Right ventricle myocardium superior (tissue), 1 donor: ENCODE measurements at regions not wholly inside any gene's neighbourhood (a gene's known extent, or its start where the extent isn't known, plus 50 kb on each side); places are given as distances from the start of the nearest gene placed in this dataset.
"Not testable (repeated sequence)": the region's sequence is repeated elsewhere in the genome, so short reads cannot be mapped to it uniquely, and the experiment has no call there.

Source experiments
- ATAC-seq: fragments of 200-7000 bp; cut with Tn5 transposase; one replicate; pipeline ENCODE4 v1.9.1; 2020; ENCODE audit warnings: mild to moderate bottlenecking; ENCODE audit not compliant: poor library complexity
- DNase-seq: peaks from one replicate; pipeline ENCODE4 v3.0.0-alpha.2; 2020
- intact Hi-C: fragments of 100-400 bp; cut with DNase I; formaldehyde crosslinking; loops from one replicate; pipeline ENCODE4 v1.11.2; 2022
- donor health status: DM: no; HTN: yes; CAD: no; lungs with severe emphysema.

DNA sequence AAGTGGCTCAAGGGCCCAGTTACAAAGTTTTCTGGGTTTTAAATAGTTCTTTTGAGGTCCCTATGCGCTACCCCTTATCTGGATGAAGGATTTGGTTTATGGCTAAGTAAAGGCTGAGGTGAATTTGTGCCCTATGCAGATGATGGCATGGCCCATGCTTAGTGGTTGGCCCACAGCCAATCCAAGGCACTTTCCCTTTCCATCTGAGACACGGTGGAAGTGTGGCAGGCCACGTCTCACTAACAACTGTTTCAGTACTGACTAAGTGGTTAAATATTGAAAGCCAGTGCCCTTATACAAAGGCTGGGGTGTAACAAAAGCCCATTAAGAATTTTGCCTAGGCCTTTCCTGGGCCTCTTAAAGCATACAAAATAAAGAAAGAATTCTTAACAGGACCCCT is 260.3 kb downstream of the ZNF37A start:
- DNase-seq, intact Hi-C loops, ATAC-seq: not testable (repeated sequence)

DNA sequence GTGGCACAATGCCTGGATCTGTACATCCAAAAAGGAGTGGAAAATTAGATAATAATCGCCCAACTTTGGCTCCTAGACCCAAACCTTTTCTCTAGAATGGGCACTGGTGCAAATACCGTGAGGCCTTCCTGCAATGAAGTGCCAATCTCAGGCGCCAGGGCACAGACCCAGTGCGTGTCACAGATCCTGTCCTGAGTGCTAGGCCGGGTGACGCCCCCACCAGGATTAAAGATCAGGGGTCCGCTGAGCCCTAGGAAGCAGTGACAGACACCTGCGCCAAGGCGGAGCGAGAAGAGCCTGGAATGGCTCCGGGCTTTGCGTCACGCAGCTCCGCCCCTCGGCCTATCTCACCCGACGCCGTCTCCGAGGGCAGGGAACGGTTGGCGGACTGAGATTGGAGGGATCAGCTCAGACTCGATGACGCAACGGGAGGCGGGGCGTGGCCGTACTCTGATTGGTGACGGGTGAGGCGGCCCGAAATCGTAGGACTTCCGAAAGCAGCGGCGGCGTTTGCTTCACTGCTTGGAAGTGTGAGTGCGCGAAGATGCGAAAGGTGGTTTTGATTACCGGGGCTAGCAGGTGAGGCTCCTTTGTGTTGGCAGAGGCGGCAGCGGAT is 261.9 kb downstream of the ZNF37A start:
- ATAC-seq (peak; percentile 100), DNase-seq (peak; percentile 88)
- intact Hi-C loops: not testable (repeated sequence)

DNA sequence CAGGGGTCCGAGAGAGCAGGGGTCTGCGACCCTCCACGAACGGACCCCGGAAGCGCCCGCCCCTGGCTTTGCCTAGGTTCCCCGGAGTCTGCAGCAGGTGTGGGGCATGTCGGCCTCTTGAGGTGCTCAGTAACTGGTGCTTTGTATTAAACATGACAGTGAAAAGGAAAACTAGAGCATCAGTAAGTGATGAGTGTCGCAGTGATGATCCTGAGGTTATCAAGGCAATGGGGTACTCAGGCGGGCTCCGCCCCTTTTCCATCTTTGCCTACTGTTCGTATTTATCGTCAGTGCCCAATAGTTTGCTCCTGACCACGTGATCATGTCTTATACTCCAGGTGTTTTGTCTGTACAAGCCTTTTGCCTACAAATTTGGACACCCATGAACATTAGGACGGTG is 262.4 kb downstream of the ZNF37A start:
- intact Hi-C loops, DNase-seq: not testable (repeated sequence)
- ATAC-seq: peak; percentile 69

DNA sequence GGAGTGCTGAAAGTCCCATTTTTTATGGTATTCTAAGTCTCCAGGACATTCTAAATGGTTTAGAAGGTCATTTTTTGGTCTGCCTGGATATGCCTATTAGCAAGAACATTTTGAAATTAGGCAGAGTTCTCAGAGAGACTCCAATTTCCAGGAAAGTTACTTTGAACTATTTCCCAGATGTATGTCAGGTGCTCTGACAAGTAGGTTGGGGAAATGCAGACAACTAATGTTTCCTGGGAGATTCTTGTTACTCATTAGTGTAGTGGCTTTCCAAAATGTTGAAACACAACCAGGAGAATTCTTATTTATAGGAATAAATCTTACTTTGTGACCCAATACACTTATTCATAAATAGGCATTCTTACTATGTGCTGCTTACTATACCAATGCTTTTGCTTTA is 268.4 kb downstream of the ZNF37A start:
- intact Hi-C loops, ATAC-seq, DNase-seq: not testable (repeated sequence)

DNA sequence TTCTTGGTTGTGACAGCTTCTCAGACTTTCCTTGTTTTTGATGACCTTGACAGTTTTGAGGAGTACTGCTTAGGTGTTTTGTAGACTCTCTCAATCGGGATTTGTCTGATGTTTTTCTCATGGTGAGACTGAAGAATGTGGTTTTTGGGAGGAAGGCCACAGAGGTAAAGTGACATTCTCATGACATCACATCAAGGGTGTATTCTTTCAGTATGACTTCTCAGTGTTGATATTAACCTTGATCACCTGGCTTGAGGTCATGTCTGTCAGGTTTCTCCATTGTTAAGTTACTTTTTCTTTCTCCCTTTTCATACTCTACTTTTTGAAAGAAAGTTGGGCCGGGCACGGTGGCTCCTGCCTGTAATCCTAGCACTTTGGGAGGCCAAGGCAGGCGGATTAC is 269.9 kb downstream of the ZNF37A start:
- DNase-seq, intact Hi-C loops, ATAC-seq: not testable (repeated sequence)

DNA sequence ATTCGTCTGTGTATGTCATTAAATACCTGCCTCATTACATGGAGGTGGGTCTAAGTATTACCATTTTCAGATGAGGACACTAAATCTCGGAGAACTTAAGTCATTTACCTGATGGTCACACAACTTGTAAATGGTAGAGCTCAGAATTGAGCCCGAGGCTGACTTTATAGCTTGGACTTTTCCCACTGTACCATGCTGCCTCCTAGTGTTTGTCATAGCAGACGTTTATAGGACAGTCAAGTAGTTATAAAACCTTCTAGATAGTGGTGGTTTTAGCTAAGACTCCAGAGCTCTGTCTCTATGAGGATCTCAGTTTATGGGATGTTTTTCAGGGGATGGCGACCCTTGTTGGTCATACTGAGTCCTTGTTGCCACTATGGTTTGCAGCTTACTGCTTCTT is 271.8 kb downstream of the ZNF37A start:
- peak; percentile 75 for ATAC-seq
- DNase-seq, intact Hi-C loops: not testable (repeated sequence)

DNA sequence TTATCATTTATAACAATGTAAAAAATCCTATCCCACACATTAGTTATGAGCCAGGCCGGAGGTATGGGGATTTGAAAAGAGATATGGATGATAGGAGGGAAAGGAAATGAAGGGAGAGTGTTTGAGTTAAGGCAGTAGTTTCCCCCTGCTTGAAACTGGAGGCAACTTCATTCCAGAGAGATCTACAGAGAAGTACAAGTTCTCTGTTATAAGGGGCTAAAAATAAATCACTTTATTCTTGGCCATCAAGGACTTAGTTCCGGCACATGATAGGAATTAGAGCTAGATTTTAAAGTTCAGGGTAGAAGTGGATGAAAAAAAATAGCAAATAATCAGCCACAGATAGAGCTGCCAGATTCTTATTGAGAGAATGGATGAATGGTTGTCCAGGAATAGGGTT is 289.7 kb downstream of the ZNF37A start:
- ATAC-seq: peak; percentile 81
- DNase-seq, intact Hi-C loops: not testable (repeated sequence)

DNA sequence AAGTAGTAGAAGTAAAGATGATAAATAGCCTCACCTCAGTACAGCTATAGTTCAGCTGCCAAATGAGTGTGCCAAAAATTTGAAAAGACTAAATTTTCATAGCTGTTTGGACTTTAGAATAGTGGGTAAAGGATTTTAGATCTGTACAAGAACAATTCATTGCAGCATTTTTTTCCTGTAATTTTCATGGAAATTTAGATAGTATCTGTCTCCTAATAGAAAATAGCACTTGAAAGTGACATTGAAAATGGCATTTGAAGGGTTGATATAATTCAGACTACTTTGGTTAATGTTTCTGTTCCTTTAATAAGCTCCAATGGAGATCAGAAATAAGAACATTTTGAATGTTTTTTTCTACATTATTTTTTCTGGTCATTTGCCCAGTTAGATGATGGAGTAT is 292.7 kb downstream of the ZNF37A start:
- ATAC-seq, DNase-seq, intact Hi-C loops: not testable (repeated sequence)

DNA sequence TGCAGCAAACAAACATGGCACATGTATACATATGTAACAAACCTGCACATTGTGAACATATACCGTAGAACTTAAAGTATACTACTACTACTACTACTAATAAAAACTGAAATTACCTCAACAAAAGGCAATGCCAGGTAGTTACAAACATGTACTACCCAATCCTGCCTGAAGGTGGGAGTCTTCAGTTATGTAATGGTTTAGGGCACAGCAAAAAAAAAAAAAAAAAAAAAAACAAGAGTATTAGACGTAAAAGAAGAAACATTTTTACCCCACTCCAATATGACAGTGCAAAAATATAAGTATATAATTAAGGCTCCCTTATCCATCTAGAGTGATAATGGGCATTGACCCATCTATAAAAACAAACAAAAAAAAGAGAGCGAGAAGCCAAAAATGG is 296.6 kb downstream of the ZNF37A start:
- intact Hi-C loops: not testable (repeated sequence)

DNA sequence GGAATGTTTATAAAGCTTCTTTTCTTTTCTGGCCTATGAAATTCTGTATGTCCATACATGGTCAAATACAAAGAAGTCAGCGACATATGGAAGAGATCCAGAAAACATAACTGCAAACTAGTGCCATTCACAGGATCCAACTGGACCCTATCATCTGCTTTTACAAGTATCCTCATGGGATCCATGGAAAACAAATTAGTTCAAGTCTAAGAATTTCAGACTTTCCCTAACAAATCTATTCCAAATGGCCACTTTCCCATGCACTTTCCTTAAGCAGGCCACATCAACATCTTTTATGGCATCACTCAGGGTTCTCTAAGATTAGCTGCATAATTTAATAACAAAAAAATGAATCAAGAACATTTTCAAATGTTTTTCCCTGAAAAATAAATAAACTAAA is 301.3 kb downstream of the ZNF37A start:
- intact Hi-C loops, DNase-seq, ATAC-seq: not testable (repeated sequence)

More for the DNA sequence above, 296.6 kb downstream of the ZNF37A start:
- ATAC-seq, DNase-seq: not testable (repeated sequence)

DNA sequence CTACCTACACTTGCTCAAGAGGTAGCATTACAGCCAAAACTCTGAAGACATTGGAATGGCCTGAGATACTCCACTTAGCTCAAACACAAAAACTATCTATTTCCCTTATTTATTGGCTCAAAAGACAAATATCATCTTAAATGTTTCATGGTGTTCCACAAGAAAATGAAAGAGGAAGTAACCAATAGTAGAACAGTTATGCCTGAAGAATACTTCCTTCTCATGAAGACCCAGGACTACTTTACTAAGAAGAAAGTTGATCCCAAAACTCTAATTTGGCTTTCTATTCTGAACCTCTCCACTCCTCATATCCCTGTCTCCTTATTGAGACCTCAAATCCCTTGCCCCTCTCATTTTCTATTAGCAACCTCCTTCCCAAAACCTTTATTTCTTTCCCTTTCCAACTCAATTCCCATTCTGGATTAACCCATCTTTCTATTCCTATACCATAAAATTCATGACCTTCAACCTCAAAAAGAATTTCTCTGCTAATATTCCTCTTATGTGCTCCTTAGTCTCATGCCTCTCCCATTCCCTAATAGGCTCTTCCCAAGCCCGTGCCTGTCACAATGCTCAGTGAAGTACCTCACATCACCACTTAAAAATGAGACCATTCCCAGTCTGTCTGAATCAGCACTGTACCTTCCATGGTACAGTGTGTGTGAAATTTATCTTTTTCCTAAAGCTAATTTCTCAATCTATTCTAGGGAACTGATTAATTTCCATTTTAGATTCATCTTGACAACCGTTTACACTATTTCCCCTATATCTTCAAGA is 302.2 kb downstream of the ZNF37A start:
- ATAC-seq: peak; percentile 58
- intact Hi-C loops: not testable (repeated sequence)

DNA sequence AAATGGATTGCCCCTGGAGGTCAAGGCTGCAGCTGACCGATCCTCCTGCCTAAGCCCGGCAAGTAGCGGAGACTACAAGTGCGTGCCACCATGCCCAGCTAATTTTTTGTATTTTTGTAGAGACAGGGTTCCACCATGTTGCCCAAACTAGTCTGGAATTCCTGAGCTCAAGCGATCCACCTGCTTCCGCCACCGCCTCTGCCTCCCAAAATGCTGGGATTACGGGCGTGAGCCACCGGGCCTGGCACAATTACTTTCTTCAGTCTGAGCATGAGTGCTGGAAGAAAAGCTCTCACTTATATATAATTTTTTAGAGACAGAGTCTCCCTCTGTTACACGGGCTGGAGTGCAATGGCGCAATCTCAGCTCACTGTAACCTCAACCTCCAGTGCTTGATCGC is 307.4 kb downstream of the ZNF37A start:
- DNase-seq, intact Hi-C loops, ATAC-seq: not testable (repeated sequence)

More for the DNA sequence above, 302.2 kb downstream of the ZNF37A start:
- DNase-seq: not testable (repeated sequence)

DNA sequence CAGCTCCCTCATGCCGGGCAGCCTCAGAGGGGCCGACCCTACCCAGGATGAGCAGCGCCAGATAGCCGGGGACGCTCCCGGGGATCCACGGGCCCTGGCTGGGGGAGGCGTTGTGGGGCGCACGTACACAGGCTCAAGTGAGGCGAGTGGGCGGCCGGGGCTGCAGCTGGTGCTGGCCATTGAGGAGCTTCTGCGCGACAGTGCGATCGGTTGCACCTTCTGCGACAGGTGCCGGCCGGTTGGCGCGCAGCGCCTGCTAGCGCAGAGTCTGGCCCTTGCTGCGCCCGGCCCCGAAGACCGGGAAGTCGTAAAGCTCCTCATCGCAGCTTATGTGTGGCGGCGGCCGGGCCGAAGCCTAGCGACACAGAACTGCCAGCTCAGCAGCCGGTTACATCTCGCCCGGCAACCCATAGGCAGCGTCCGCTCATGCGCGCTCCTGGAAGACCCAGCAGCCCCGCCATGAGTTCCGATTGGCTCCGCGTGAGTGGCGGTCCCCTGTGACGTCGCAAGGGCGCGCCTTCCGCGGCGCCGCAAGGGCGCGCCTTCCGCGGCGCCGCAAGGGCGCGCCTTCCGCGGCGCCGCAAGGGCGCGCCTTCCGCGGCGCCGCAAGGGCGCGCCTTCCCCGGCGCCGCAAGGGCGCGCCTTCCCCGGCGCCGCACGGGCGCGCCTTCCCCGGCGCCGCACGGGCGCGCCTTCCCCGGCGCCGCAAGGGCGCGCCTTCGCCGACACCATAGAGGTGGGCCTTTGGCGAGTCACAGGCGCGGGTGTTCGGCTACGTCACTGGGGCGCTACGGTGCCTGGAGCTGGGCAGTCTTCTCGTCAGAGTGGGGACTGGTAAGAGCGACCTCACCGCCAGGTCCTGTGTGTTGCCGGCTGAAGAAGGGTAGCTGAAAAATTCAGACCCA is 308.6 kb downstream of the ZNF37A start:
- intact Hi-C loops: not testable (repeated sequence)
- peak; percentile 97 for DNase-seq
- peak; percentile 100 for ATAC-seq

DNA sequence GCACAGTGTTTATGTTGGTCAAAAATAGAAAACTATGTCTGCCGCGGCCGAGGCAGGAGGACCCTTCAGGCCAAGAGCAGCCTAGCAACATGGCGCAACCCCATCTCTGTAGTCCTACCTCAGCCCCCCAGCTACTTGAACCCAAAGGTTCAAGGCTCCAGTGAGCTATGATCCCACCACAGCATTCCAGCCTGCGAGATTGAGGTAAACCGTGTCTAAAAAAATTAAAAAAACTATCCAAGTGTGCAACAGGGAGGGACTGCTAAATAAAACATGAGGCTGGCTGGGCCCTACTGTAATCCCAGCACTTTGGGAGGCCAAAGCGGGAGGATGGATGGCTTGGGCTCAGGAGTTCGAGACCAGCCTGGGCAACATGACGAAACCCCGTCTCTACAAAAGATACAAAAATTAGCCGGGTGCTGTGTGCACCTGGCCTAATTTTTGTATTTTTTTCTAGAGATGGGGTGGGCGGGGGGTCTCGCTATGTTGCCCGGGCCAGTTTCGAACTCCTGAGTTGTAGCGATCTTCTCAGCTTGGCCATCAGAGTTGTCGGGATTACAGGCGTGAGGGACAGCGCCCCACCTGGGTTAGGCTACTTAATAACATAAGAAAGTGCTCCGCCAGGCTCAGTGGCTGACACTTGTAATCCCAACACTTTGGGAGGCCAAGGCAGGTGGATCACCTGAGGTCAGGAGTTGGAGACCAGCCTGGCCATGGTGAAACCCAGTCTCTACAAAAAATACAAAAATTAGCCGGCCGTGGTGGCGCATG is 309.4 kb downstream of the ZNF37A start:
- intact Hi-C loops, ATAC-seq: not testable (repeated sequence)
- DNase-seq: peak; percentile 30

DNA sequence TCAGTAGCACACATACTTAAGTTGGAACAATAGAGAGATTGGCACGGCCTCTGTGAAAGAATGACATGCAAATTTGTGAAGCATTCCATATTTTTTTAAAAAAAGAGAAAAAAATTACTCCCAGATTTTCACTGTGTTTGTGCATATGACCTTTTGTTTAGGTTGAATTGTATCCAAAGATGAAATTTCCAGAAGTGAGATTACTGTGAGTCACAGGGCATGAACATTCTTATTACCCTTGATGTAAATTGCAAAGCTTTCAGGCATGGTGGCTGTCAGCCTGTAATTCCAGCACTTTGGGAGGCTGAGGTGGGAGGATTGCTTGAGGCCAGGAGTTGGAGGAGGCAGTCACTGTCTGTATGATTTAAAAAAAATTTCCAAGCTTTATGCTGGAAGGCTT is 329.5 kb downstream of the ZNF37A start:
- intact Hi-C loops, DNase-seq, ATAC-seq: not testable (repeated sequence)

DNA sequence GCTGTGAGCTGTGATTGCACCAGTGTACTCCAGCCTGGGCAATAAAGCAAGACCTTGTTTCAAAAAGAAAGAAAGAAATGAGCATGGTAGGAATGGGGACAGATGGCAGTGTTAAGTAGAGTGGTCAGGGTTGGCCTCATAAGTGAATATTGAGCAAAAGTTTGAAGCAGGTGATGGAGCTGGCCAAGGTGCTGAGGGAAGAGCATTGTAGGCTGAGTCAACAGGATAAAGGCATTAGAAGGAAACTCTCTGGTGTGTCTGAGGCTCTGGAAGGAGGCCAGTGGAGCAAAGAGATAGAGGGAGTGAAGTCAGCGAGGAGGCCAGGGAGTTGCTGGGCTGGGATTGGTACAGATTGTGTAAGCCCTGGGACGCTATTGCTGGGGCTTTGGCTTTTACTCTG is 336.1 kb downstream of the ZNF37A start:
- ATAC-seq, intact Hi-C loops: not testable (repeated sequence)
- peak; percentile 22 for DNase-seq

DNA sequence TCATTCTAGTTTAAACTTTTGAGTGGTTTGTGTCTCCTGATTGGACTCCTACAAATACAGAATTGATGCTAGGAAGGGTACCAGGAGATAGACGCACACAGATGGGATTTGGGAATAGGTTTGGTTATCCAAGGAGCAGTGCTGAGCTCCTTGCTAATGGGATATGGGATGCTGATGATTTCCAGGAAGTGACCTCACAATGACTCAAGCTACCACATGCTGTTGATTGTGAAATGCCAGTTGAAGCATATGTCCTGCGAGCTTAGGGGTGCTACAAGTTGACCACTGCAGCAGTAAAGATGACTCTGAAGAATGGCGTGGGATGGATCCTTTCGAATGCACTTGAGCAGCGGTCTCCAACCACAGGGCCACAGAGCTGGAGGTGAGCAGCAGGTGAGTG is 343.2 kb downstream of the ZNF37A start:
- not testable (repeated sequence) for ATAC-seq

More for the DNA sequence above, 343.2 kb downstream of the ZNF37A start:
- DNase-seq, intact Hi-C loops: not testable (repeated sequence)
